DMS153 treated with DMSO at 0.1 percent for 48 hours (cell line): ENCODE measurements at regions not wholly inside any gene's neighbourhood (a gene's known extent, or its start where the extent isn't known, plus 50 kb on each side); places are given as distances from the start of the nearest gene placed in this dataset.
A peak's percentile ranks its signal among the peaks of the same experiment; 100 is the strongest.

Experiments
- DNase-seq: peaks from one replicate; lab custom pipeline; 2025; ENCODE audit not compliant: unreplicated experiment; lab: John Stamatoyannopoulos, UW

GRCh38 chr14:98802044-98802443 lies 470.0 kb downstream of the BCL11B start:
- DNase-seq, result no peak

GRCh38 chr14:98803196-98803595 lies 468.8 kb downstream of the BCL11B start:
- no peak for DNase-seq

GRCh38 chr14:98808494-98809407 lies 463.2 kb downstream of the BCL11B start:
- no peak for DNase-seq

GRCh38 chr14:98816195-98816594 lies 455.8 kb downstream of the BCL11B start:
- no peak for DNase-seq

GRCh38 chr14:98816720-98817119 lies 455.3 kb downstream of the BCL11B start:
- no peak for DNase-seq

GRCh38 chr14:98819132-98819866 lies 452.7 kb downstream of the BCL11B start:
- DNase-seq, result peak; percentile 19

- DNase-seq, result no peak
Measured at GRCh38 chr14:98819867-98820206, 452.2 kb downstream of the BCL11B start.

GRCh38 chr14:98822917-98823316 lies 449.1 kb downstream of the BCL11B start:
- no peak for DNase-seq

GRCh38 chr14:98826618-98827017 lies 445.4 kb downstream of the BCL11B start:
- DNase-seq, result no peak

GRCh38 chr14:98834119-98834518 lies 437.9 kb downstream of the BCL11B start:
- no peak for DNase-seq

- DNase-seq, result no peak
Measured at GRCh38 chr14:98835051-98835824, 436.8 kb downstream of the BCL11B start.

- no peak for DNase-seq
Measured at GRCh38 chr14:98835825-98836100, 436.2 kb downstream of the BCL11B start.

GRCh38 chr14:98840091-98840490 lies 431.9 kb downstream of the BCL11B start:
- DNase-seq, result no peak

GRCh38 chr14:98840511-98840910 lies 431.5 kb downstream of the BCL11B start:
- DNase-seq, result no peak

GRCh38 chr14:98844456-98844855 lies 427.5 kb downstream of the BCL11B start:
- no peak for DNase-seq

GRCh38 chr14:98847521-98848468 lies 424.2 kb downstream of the BCL11B start:
- DNase-seq, result no peak

GRCh38 chr14:98853063-98853729 lies 418.8 kb downstream of the BCL11B start:
- DNase-seq, result no peak

- no peak for DNase-seq
Measured at GRCh38 chr14:98855926-98856715, 415.9 kb downstream of the BCL11B start.

- DNase-seq, result no peak
Measured at GRCh38 chr14:98858158-98858557, 413.8 kb downstream of the BCL11B start.
